ENCODE measurements at regions not wholly inside any gene's neighbourhood (a gene's known extent, or its start where the extent isn't known, plus 50 kb on each side); places are given as distances from the start of the nearest gene placed in this dataset.

- DNase-seq = no peak
These were observed 101.7 kb downstream of the SNX19 start for GRCh38 chr11:130814440-130815096.

GRCh38 chr11:130815097-130815802 lies 101.0 kb downstream of the SNX19 start:
- no peak for DNase-seq

- DNase-seq = no peak
These were observed 100.3 kb downstream of the SNX19 start for GRCh38 chr11:130815956-130816355.

- no peak for DNase-seq
These were observed 99.5 kb downstream of the SNX19 start for GRCh38 chr11:130816546-130817329.

- DNase-seq = no peak
These were observed 98.8 kb downstream of the SNX19 start for GRCh38 chr11:130817330-130817944.

- DNase-seq = no peak
These were observed 96.7 kb downstream of the SNX19 start for GRCh38 chr11:130819625-130820024.
